MM.1S (cell line): ENCODE measurements at regions not wholly inside any gene's neighbourhood (a gene's known extent, or its start where the extent isn't known, plus 50 kb on each side); places are given as distances from the start of the nearest gene placed in this dataset.

ENCODE experiments used
- CTCF ChIP-seq: fragments of 300-600 bp; sonication (generic); IDR thresholded peaks from 2 replicates; pipeline ENCODE4 v1.5.1; 2016; ENCODE audit warnings: antibody characterized with exemption, low read length, mixed read lengths
- EZH2 ChIP-seq: fragments of 300-600 bp; sonication (generic); optimal IDR thresholded peaks from 2 replicates; pipeline ENCODE3; 2017; ENCODE audit warnings: low read depth, mild to moderate bottlenecking, antibody characterized with exemption, low read length, mixed read lengths
- EZH2phosphoT487 ChIP-seq: fragments of 300-600 bp; sonication (generic); IDR thresholded peaks from 2 replicates; pipeline ENCODE4 v1.6.1; 2018; ENCODE audit warnings: antibody characterized with exemption, low read length

DNA sequence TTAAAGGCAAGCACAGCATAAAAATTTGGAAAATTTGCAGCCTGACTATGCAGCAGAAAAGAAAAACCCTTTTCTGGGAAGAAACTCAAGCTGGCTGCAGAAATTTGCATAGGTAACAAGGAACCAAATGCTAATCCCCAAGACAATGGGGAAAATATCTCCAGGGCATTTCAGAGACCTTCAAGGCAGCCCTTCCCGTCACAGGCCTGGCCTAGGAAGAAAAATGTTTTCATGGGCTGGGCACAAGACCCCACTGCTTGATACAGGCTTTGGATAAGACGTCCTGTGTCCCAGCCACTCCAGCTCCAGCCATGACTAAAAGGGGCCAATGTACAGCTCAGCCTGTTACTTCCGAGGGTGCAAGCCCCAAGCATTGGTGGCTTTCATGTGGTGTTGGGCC lies 717.6 kb downstream of the TDRD15 start:
- TF ChIP-seq EZH2 (no peak), CTCF (no peak), EZH2phosphoT487 (no peak)
